Right forelimb (tissue), 1 donor: ENCODE measurements at regions not wholly inside any gene's neighbourhood (a gene's known extent, or its start where the extent isn't known, plus 50 kb on each side); places are given as distances from the start of the nearest gene placed in this dataset.
"Not testable (repeated sequence)": the region's sequence is repeated elsewhere in the genome, so short reads cannot be mapped to it uniquely, and the experiment has no call there.

ENCODE experiments used
- DNase-seq: peaks from one replicate; pipeline ENCODE4 v3.0.0-alpha.2; 2018

- DNase-seq = no peak
Measured at GRCh38 chr2:220821683-220822082, 750.4 kb downstream of the EPHA4 start.

- not testable (repeated sequence) for DNase-seq
Measured at GRCh38 chr2:220823590-220823989, 748.5 kb downstream of the EPHA4 start.

- no peak for DNase-seq
Measured at GRCh38 chr2:220833446-220833845, 738.7 kb downstream of the EPHA4 start.

GRCh38 chr2:220835583-220835982, 736.5 kb downstream of the EPHA4 start:
- no peak for DNase-seq

GRCh38 chr2:220837226-220837625, 734.9 kb downstream of the EPHA4 start:
- DNase-seq = no peak

GRCh38 chr2:220842901-220843665, 729.0 kb downstream of the EPHA4 start:
- no peak for DNase-seq

GRCh38 chr2:220845766-220846273, 726.3 kb downstream of the EPHA4 start:
- no peak for DNase-seq

- DNase-seq = no peak
Measured at GRCh38 chr2:220847006-220847405, 725.1 kb downstream of the EPHA4 start.

- DNase-seq = no peak
Measured at GRCh38 chr2:220847589-220847988, 724.5 kb downstream of the EPHA4 start.

- DNase-seq = no peak
Measured at GRCh38 chr2:220849433-220849832, 722.7 kb downstream of the EPHA4 start.

- DNase-seq = no peak
Measured at GRCh38 chr2:220850116-220850515, 722.0 kb downstream of the EPHA4 start.

GRCh38 chr2:220855296-220855695, 716.8 kb downstream of the EPHA4 start:
- DNase-seq = no peak

GRCh38 chr2:220856486-220856885, 715.6 kb downstream of the EPHA4 start:
- DNase-seq = no peak

- no peak for DNase-seq
Measured at GRCh38 chr2:220857368-220857767, 714.7 kb downstream of the EPHA4 start.

- no peak for DNase-seq
Measured at GRCh38 chr2:220858101-220858500, 714.0 kb downstream of the EPHA4 start.

GRCh38 chr2:220871909-220872308, 700.2 kb downstream of the EPHA4 start:
- no peak for DNase-seq

- no peak for DNase-seq
Measured at GRCh38 chr2:220876080-220876824, 695.9 kb downstream of the EPHA4 start.

GRCh38 chr2:220877491-220877890, 694.6 kb downstream of the EPHA4 start:
- DNase-seq = no peak

- no peak for DNase-seq
Measured at GRCh38 chr2:220877897-220878296, 694.2 kb downstream of the EPHA4 start.

GRCh38 chr2:220880623-220881596, 691.2 kb downstream of the EPHA4 start:
- DNase-seq = no peak

- no peak for DNase-seq
Measured at GRCh38 chr2:220882507-220882906, 689.6 kb downstream of the EPHA4 start.

GRCh38 chr2:220885593-220885992, 686.5 kb downstream of the EPHA4 start:
- no peak for DNase-seq
